MG63 (cell line): ENCODE measurements at regions not wholly inside any gene's neighbourhood (a gene's known extent, or its start where the extent isn't known, plus 50 kb on each side); places are given as distances from the start of the nearest gene placed in this dataset.
A peak's percentile ranks its signal among the peaks of the same experiment; 100 is the strongest.

Source experiments
- DNase-seq: peaks from one replicate; pipeline ENCODE4 v3.0.0-alpha.2; 2020
- H3K27me3 ChIP-seq: fragments of 250-450 bp; sonication (Bioruptor Pico); 2 replicates; pipeline ENCODE4 v1.5.1; 2020; ENCODE audit warnings: mild to moderate bottlenecking, moderate library complexity
- H3K36me3 ChIP-seq: fragments of 250-450 bp; sonication (Bioruptor Pico); 2 replicates; pipeline ENCODE4 v1.5.1; 2020; ENCODE audit warnings: mild to moderate bottlenecking, moderate library complexity
- H3K4me3 ChIP-seq: fragments of 250-450 bp; sonication (Bioruptor Pico); 2 replicates; pipeline ENCODE4 v1.5.1; 2020; ENCODE audit warnings: mild to moderate bottlenecking, moderate library complexity
- H3K9me3 ChIP-seq: fragments of 250-450 bp; sonication (Bioruptor Pico); 2 replicates; pipeline ENCODE4 v1.5.1; 2020; ENCODE audit warnings: mild to moderate bottlenecking, moderate library complexity

- Histone ChIP-seq H3K36me3 (no peaks in the 10 kb centered on the region), H3K27me3 (0 out of 2 replicates have a peak, but pooled peaks cover 3% of the 10 kb centered on the region), H3K9me3 (no peaks in the 10 kb centered on the region), H3K4me3 (no peak overlapping the region)
- no peak for DNase-seq
Measured at GRCh38 chr1:220344745-220345144, 72.5 kb upstream of the RAB3GAP2 start.

GRCh38 chr1:220342853-220343252 lies 70.6 kb upstream of the RAB3GAP2 start:
- Histone ChIP-seq H3K27me3 (no peaks in the 10 kb centered on the region), H3K9me3 (no peaks in the 10 kb centered on the region), H3K4me3 (no peak overlapping the region), H3K36me3 (no peaks in the 10 kb centered on the region)
- DNase-seq: no peak

DNA sequence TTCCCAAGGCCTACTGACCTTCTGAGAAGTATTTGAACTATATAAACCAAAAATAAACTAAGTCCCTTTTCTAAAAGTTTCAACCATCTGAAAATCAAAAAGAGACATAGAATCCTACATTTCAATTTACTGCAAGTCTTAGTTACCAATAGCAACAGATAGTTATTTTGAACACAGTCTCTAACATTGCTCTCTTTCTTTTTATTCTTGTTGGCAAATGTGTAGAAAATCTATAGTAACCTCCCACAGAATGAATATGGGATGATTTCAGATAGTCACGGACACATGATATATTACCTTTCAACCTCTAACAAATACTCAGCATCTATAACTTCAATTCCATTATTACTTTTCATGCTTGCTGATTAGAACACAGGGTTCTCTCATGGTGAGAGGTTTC lies 68.9 kb upstream of the RAB3GAP2 start:
- H3K27me3 ChIP-seq: peaks cover 3% of the 10 kb centered on the region
- DNase-seq: no peak
- no peaks in the 10 kb centered on the region for H3K36me3 ChIP-seq
- no peaks in the 10 kb centered on the region for H3K9me3 ChIP-seq
- no peak overlapping the region for H3K4me3 ChIP-seq

- no peaks in the 10 kb centered on the region for H3K9me3 ChIP-seq
- H3K27me3 ChIP-seq: peaks cover 3% of the 10 kb centered on the region
- no peak overlapping the region for H3K4me3 ChIP-seq
- no peaks in the 10 kb centered on the region for H3K36me3 ChIP-seq
- no peak for DNase-seq
Measured at GRCh38 chr1:220339581-220339980, 67.3 kb upstream of the RAB3GAP2 start.

DNA sequence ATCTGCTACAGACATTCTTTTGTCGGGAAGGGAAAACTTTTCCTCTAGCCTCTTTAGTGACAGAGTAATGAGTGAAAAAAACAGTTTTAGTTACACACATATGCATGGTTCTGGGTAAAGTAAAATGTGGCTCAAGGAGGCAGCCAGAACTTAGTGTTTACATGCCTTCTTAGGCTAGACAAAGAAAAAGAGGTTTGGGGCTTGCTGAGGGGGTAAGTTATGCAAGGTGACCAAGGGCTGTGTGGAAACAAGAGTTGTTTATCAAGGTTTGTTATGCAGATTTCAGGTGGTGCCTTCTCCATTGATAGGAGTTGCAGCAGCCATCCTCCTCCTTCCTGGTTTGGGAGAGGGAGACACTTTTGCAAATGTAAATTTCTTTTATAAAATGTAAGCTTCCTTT lies 66.5 kb upstream of the RAB3GAP2 start:
- Histone ChIP-seq H3K4me3 (no peak overlapping the region), H3K9me3 (no peaks in the 10 kb centered on the region), H3K36me3 (no peaks in the 10 kb centered on the region), H3K27me3 (peaks cover 3% of the 10 kb centered on the region)
- DNase-seq: no peak

DNA sequence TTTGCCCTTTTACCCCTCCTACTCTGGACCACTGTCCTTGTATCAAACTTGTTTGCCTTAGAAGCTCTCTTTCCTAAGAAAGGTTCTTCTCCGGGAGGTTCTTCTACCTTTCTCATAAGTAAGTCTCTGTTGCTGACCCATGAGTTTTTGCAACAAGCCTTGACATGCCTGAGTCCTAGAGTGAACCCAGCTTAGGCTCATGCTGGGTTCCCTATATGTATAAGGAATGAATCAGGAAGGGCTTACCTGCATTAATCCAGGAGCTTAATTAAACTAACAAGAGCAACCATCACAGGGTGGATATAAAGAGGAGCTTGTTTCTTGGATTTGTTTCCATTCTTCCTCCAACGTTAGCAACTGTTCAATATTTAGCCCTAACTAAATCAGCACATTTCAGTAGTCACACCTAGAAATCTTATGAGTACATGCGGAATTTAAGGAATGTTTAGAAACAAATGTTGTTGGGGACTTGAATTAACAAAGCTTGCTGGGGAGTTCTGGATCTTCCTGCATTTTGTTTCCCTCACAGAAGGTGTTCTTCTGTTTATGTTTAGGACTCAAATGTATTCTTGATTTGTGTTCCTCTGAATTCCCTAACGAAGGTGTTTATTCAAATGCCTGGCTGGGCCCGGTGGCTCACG lies 64.3 kb upstream of the RAB3GAP2 start:
- no peak overlapping the region for H3K4me3 ChIP-seq
- H3K36me3 ChIP-seq: no peaks in the 10 kb centered on the region
- DNase-seq: no peak
- H3K27me3 ChIP-seq: peaks cover 3% of the 10 kb centered on the region
- no peaks in the 10 kb centered on the region for H3K9me3 ChIP-seq

DNA sequence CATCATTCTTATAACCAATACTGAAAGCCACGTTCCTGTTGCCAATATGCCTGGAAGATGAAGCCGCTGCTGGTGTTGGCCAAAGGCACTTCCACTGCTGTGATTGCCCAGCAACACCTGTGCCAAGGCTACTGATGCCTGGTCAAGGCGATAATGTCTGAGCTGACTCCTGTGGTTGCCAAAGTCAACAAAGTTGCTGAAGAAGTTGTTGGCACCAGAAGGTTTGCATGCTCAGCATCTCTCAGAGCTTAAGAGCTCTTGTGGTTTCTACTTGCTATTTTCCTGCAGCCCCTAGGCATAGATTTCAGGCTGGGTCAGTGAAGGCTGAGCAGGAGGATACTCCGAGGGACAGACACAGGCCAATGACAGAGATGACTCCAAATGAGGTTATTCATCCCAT lies 63.4 kb upstream of the RAB3GAP2 start:
- peak; percentile 61 for DNase-seq
- Histone ChIP-seq H3K36me3 (no peaks in the 10 kb centered on the region), H3K27me3 (peaks cover 3% of the 10 kb centered on the region), H3K4me3 (no peak overlapping the region), H3K9me3 (no peaks in the 10 kb centered on the region)

- no peaks in the 10 kb centered on the region for H3K9me3 ChIP-seq
- H3K4me3 ChIP-seq: no peak overlapping the region
- no peaks in the 10 kb centered on the region; the same call in 1 of the 2 replicates for H3K27me3 ChIP-seq
- H3K36me3 ChIP-seq: no peaks in the 10 kb centered on the region
- DNase-seq: no peak
Measured at GRCh38 chr1:220331318-220331717, 59.1 kb upstream of the RAB3GAP2 start.

DNA sequence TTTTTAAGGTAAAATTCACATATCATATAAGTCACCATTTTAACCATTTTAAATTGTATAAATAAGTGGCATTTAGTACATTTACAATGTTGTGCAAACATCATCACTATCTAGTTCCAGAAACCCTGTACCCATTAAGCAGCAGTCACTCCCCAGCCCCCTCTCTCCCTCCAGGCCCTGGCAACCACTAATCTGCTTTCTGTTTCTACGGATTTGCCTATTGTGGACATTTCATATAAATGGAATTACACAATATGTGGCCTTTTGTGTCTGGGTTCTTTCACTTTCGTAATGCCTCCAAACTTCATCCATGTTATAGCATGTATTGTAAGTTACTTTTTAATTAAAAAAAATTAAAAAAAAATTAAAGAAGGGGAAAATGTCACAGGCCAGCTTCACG lies 58.0 kb upstream of the RAB3GAP2 start:
- Histone ChIP-seq H3K36me3 (no peaks in the 10 kb centered on the region), H3K4me3 (no peak overlapping the region), H3K27me3 (no peaks in the 10 kb centered on the region; the same call in 1 of the 2 replicates), H3K9me3 (no peaks in the 10 kb centered on the region)
- no peak for DNase-seq

DNA sequence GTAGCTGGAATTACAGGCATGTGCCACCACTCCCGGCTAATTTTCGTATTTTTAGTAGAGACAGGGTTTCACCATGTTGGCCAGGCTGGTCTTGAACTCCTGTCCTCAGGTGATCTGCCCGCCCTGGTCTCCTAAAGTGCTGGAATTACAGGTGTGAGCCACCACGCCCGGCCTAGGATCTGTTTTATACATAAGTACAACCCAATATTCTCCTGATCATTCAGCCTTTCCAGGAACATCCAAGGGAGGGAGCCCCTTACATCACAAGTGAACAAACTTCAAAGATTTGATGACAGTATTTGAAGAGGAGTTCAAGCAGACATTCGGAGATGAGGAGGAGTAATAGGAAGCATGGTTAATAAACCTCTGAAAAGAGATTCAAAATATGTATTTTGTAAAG lies 54.9 kb upstream of the RAB3GAP2 start:
- Histone ChIP-seq H3K4me3 (no peak overlapping the region), H3K27me3 (0 out of 2 replicates have a peak, but pooled peaks cover 6% of the 10 kb centered on the region), H3K9me3 (no peaks in the 10 kb centered on the region), H3K36me3 (no peaks in the 10 kb centered on the region)
- no peak for DNase-seq

DNA sequence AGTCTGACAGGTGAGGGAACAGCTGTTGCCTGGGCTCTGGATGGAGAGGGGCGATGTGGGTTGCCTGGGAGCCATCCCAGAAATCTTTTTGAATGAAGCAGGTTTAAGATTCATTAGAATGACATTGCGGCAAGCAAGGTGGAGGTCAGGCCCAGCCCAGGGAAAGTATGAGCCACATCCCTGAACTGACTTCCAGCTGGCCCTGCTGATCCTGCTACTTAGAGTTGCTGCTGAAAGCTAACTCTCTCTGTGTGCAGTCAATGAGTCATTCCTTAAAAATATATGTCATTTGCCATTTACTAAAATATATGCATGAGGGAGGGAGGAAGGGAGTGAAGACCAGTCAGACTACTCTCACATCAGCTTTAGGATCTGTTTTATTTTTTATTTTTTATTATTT lies 54.3 kb upstream of the RAB3GAP2 start:
- H3K36me3 ChIP-seq: no peaks in the 10 kb centered on the region
- no peak overlapping the region for H3K4me3 ChIP-seq
- H3K27me3 ChIP-seq: 0 out of 2 replicates have a peak, but pooled peaks cover 6% of the 10 kb centered on the region
- H3K9me3 ChIP-seq: no peaks in the 10 kb centered on the region
- peak; percentile 64 for DNase-seq

- Histone ChIP-seq H3K27me3 (0 out of 2 replicates have a peak, but pooled peaks cover 6% of the 10 kb centered on the region), H3K4me3 (no peak overlapping the region), H3K9me3 (no peaks in the 10 kb centered on the region), H3K36me3 (no peaks in the 10 kb centered on the region)
- no peak for DNase-seq
Measured at GRCh38 chr1:220325306-220325995, 53.2 kb upstream of the RAB3GAP2 start.

GRCh38 chr1:220323717-220324116 lies 51.5 kb upstream of the RAB3GAP2 start:
- Histone ChIP-seq H3K9me3 (no peaks in the 10 kb centered on the region), H3K27me3 (0 out of 2 replicates have a peak, but pooled peaks cover 6% of the 10 kb centered on the region), H3K36me3 (no peaks in the 10 kb centered on the region), H3K4me3 (no peak overlapping the region)
- DNase-seq: no peak

GRCh38 chr1:220322570-220322969 lies 50.3 kb upstream of the RAB3GAP2 start:
- Histone ChIP-seq H3K36me3 (no peaks in the 10 kb centered on the region), H3K9me3 (no peaks in the 10 kb centered on the region), H3K4me3 (no peak overlapping the region), H3K27me3 (0 out of 2 replicates have a peak, but pooled peaks cover 6% of the 10 kb centered on the region)
- no peak for DNase-seq
